ENCODE measurements at regions not wholly inside any gene's neighbourhood (a gene's known extent, or its start where the extent isn't known, plus 50 kb on each side); places are given as distances from the start of the nearest gene placed in this dataset.

DNA sequence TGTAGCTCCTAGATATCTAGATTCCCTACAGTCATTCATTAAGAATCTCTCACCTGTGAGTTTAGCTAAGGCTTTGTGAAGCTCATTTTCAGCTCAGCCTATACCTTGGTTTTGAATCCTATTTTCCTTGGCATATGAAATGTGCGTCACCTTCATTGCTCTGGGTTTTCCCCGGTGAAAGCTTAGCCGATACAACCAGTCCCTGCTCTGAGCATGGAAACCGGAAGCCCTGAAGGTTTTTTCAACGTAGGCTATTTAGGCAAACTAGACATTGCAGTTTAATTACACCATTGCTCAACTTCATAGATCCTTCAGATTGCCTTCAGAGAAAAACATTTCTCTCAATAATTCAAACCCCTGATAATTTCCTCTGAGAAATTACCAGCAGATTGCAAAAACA, 206.8 kb upstream of the TPRG1 start:
- no peaks in the 10 kb centered on the region for H3K36me3 ChIP-seq (ENCODE audit: control insufficient read depth, insufficient read depth, low read length)
- no peaks in the 10 kb centered on the region for H3K9me3 ChIP-seq (ENCODE audit: control insufficient read depth, low read length)
- H3K27ac ChIP-seq (ENCODE audit: low read depth, low read length): no peak overlapping the region
- Mint-ChIP-seq H3K27me3 (ENCODE audit: insufficient read depth) (no peaks in the 10 kb centered on the region), H3K9me3 (peaks cover 2% of the 10 kb centered on the region), H3K27ac (no peak overlapping the region), H3K4me3 (no peak overlapping the region), H3K36me3 (ENCODE audit: low read depth) (no peaks in the 10 kb centered on the region), H3K4me1 (no peaks in the 10 kb centered on the region)
- H3K27me3 ChIP-seq (ENCODE audit: control insufficient read depth, insufficient read depth, low read length, poor library complexity, severe bottlenecking): no peaks in the 10 kb centered on the region
- no peak overlapping the region for H3K9ac ChIP-seq (ENCODE audit: extremely low read depth, low read length, poor library complexity, severe bottlenecking)
- TF ChIP-seq, protein P1, sequence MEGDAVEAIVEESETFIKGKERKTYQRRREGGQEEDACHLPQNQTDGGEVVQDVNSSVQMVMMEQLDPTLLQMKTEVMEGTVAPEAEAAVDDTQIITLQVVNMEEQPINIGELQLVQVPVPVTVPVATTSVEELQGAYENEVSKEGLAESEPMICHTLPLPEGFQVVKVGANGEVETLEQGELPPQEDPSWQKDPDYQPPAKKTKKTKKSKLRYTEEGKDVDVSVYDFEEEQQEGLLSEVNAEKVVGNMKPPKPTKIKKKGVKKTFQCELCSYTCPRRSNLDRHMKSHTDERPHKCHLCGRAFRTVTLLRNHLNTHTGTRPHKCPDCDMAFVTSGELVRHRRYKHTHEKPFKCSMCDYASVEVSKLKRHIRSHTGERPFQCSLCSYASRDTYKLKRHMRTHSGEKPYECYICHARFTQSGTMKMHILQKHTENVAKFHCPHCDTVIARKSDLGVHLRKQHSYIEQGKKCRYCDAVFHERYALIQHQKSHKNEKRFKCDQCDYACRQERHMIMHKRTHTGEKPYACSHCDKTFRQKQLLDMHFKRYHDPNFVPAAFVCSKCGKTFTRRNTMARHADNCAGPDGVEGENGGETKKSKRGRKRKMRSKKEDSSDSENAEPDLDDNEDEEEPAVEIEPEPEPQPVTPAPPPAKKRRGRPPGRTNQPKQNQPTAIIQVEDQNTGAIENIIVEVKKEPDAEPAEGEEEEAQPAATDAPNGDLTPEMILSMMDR (conservative IDR thresholded peaks at IDR 0.05): no peak
- H3K4me3 ChIP-seq (ENCODE audit: low read length): no peak overlapping the region
- DNase-seq: no peak
- WGBS, 2 experiments (ENCODE audit: insufficient coverage in 1 of 2, insufficient read length in 1 of 2): 91 to 92% methylated on average over 5 of the region's 5 CpGs
- H3K4me1 ChIP-seq (ENCODE audit: control insufficient read depth, insufficient read depth, low read length): no peaks in the 10 kb centered on the region

DNA sequence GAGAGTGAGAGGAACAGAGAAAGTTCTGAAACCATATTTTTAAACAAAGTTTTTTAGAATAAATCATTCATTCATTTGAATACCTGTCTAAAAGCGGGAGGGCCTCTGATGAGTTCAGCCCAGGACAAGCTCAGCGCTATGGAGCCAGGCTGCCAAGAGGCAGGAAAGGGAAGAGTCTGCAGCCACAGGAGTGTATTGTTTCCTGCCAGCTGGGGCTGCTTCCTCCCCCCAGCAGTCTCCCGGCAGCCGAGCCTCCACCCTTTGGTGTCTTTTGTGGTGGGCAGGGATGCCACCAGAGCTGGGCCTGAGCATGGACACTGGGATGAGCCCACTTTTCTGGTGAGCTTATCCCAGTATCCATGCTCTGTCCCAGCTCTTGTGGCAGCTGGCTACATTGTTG, 199.5 kb upstream of the TPRG1 start:
- peaks cover 3% of the 10 kb centered on the region for H3K4me1 Mint-ChIP-seq
- no peaks in the 10 kb centered on the region for H3K36me3 ChIP-seq (ENCODE audit: control insufficient read depth, insufficient read depth, low read length)
- no peak overlapping the region for H3K27ac Mint-ChIP-seq

DNA sequence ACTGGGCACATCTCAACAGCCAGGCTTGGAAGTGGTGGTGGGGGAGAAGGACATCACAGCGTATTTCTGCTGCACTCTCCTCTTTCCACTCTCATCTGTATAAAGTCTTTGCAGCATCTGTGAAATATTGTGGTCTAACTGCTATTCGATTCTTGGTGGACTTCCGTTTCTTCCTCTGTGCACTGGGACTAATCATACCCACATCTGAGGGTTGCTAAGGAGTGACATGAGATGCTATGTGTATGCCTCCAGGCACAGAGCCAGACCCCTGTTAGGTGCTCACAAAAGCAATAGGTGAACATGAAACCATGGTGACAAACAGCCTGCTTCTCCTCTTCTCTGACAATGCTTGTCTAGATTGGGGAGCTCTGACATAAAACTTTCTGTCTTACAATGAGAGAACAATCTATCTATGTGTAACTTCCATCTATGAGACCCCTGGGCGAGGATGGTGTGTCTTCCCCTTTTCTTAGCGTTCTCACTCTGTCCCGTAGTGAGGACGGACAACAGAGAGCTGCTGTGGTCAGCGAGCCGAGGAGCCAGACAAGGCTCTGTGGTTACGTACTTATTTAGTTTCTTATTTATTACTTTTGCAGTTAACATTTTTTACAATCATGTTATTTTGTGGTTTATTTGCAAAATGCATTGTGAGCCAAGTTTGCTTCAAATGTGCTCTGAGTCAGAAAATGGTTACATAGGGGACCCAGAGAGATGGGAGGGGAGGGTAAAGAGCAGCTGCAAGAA, 196.7 kb upstream of the TPRG1 start:
- WGBS, 2 experiments (ENCODE audit: insufficient coverage in 1 of 2, insufficient read length in 1 of 2): 91 to 100% methylated on average over 3 to 10 of the region's 10 CpGs
- Mint-ChIP-seq H3K9me3 (peaks cover 9% of the 10 kb centered on the region), H3K27me3 (ENCODE audit: insufficient read depth) (no peaks in the 10 kb centered on the region), H3K36me3 (ENCODE audit: low read depth) (no peaks in the 10 kb centered on the region), H3K4me1 (peaks cover 3% of the 10 kb centered on the region), H3K27ac (no peak overlapping the region), H3K4me3 (no peak overlapping the region)
- no peaks in the 10 kb centered on the region for H3K27me3 ChIP-seq (ENCODE audit: control insufficient read depth, insufficient read depth, low read length, poor library complexity, severe bottlenecking)
- TF ChIP-seq, protein P1 (conservative IDR thresholded peaks at IDR 0.05): no peak
- no peaks in the 10 kb centered on the region for H3K9me3 ChIP-seq (ENCODE audit: control insufficient read depth, low read length)
- no peak for DNase-seq
- no peak overlapping the region for H3K9ac ChIP-seq (ENCODE audit: extremely low read depth, low read length, poor library complexity, severe bottlenecking)
- no peaks in the 10 kb centered on the region for H3K36me3 ChIP-seq (ENCODE audit: control insufficient read depth, insufficient read depth, low read length)
- no peaks in the 10 kb centered on the region for H3K4me1 ChIP-seq (ENCODE audit: control insufficient read depth, insufficient read depth, low read length)
- no peak overlapping the region for H3K4me3 ChIP-seq (ENCODE audit: low read length)
- H3K27ac ChIP-seq (ENCODE audit: low read depth, low read length): no peak overlapping the region

More for the DNA sequence above, 199.5 kb upstream of the TPRG1 start:
- no peaks in the 10 kb centered on the region for H3K27me3 Mint-ChIP-seq (ENCODE audit: insufficient read depth)
- H3K4me3 Mint-ChIP-seq: no peak overlapping the region
- peaks cover 11% of the 10 kb centered on the region for H3K9me3 Mint-ChIP-seq
- H3K36me3 Mint-ChIP-seq (ENCODE audit: low read depth): no peaks in the 10 kb centered on the region
- Histone ChIP-seq H3K9ac (ENCODE audit: extremely low read depth, low read length, poor library complexity, severe bottlenecking) (no peak overlapping the region), H3K27me3 (ENCODE audit: control insufficient read depth, insufficient read depth, low read length, poor library complexity, severe bottlenecking) (no peaks in the 10 kb centered on the region), H3K4me3 (ENCODE audit: low read length) (no peak overlapping the region), H3K9me3 (ENCODE audit: control insufficient read depth, low read length) (no peaks in the 10 kb centered on the region), H3K27ac (ENCODE audit: low read depth, low read length) (no peak overlapping the region), H3K4me1 (ENCODE audit: control insufficient read depth, insufficient read depth, low read length) (no peaks in the 10 kb centered on the region)
- TF ChIP-seq, protein P1 (conservative IDR thresholded peaks at IDR 0.05): no peak
- DNase-seq: no peak
- WGBS, 2 experiments (ENCODE audit: insufficient coverage in 1 of 2, insufficient read length in 1 of 2): 94% methylated on average over 4 of the region's 4 CpGs; no CpG with 5 or more reads in 1 of the 2 experiments

All from endodermal cell (in vitro differentiated cells).